DOHH2 (cell line): ENCODE measurements at regions not wholly inside any gene's neighbourhood (a gene's known extent, or its start where the extent isn't known, plus 50 kb on each side); places are given as distances from the start of the nearest gene placed in this dataset.

Source experiments
- H3F3A ChIP-seq: fragments of 200-600 bp; sonication (generic), shearing (Covaris generic); 2 replicates; pipeline ENCODE4 v1.6.0; 2016; ENCODE audit warnings: antibody characterized with exemption, mild to moderate bottlenecking; ENCODE audit not compliant: control insufficient read depth, insufficient read depth
- H3K27ac ChIP-seq: fragments of 200-600 bp; sonication (generic); 2 replicates; pipeline ENCODE4 v1.5.1; 2014; ENCODE audit warnings: low read depth, mild to moderate bottlenecking, low read length, moderate library complexity
- H3K27me3 ChIP-seq: fragments of 200-600 bp; sonication (generic); 2 replicates; pipeline ENCODE4 v1.6.1; 2014; ENCODE audit warnings: mild to moderate bottlenecking, low read length, mixed read lengths; ENCODE audit not compliant: control insufficient read depth
- H3K36me3 ChIP-seq: fragments of 200-600 bp; sonication (generic); 2 replicates; pipeline ENCODE4 v1.6.1; 2014; ENCODE audit warnings: mild to moderate bottlenecking, low read length, moderate library complexity, mixed read lengths; ENCODE audit not compliant: control insufficient read depth
- H3K4me1 ChIP-seq: fragments of 200-600 bp; sonication (generic); 2 replicates; pipeline ENCODE4 v1.6.1; 2014; ENCODE audit warnings: mild to moderate bottlenecking, low read length, mixed read lengths; ENCODE audit not compliant: control insufficient read depth
- H3K4me2 ChIP-seq: fragments of 200-600 bp; sonication (generic); 2 replicates; pipeline ENCODE4 v1.6.0; 2014; ENCODE audit warnings: mild to moderate bottlenecking, low read length, moderate library complexity
- H3K4me3 ChIP-seq: fragments of 200-600 bp; sonication (generic); 2 replicates; pipeline ENCODE4 v1.5.1; 2014; ENCODE audit warnings: mild to moderate bottlenecking, low read length, mixed read lengths
- H3K79me2 ChIP-seq: fragments of 200-600 bp; sonication (generic); 2 replicates; pipeline ENCODE4 v1.6.1; 2014; ENCODE audit warnings: mild to moderate bottlenecking, low read length, mixed read lengths; ENCODE audit not compliant: control insufficient read depth
- H3K9me2 ChIP-seq: fragments of 200-600 bp; sonication (generic); replicated peaks from 2 replicates; pipeline ENCODE4 v1.6.1; 2014; ENCODE audit warnings: mild to moderate bottlenecking, low read length, mixed read lengths; ENCODE audit not compliant: control insufficient read depth
- H3K9me3 ChIP-seq: fragments of 200-600 bp; sonication (generic); 2 replicates; pipeline ENCODE4 v1.6.1; 2014; ENCODE audit warnings: antibody characterized with exemption, low read length, mixed read lengths; ENCODE audit not compliant: control insufficient read depth, insufficient read depth
- H4K20me1 ChIP-seq: fragments of 200-600 bp; sonication (generic); 2 replicates; pipeline ENCODE4 v1.6.0; 2014; ENCODE audit warnings: low read depth, mild to moderate bottlenecking, antibody characterized with exemption, low read length, moderate library complexity; ENCODE audit not compliant: control insufficient read depth, insufficient read depth
- EZH2phosphoT487 ChIP-seq: fragments of 200-600 bp; sonication (generic); IDR thresholded peaks from 2 replicates; pipeline ENCODE4 v1.6.1; 2017; ENCODE audit warnings: borderline replicate concordance, mild to moderate bottlenecking, antibody characterized with exemption, low read length, moderate library complexity, mixed read lengths
- TF ChIP-seq, protein P1 (sequence below): fragments of 200-600 bp; sonication (generic); IDR thresholded peaks from one replicate; pipeline ENCODE4 v1.5.1; 2014; ENCODE audit warnings: antibody characterized with exemption, mild to moderate bottlenecking, low read depth, low read length; ENCODE audit not compliant: poor library complexity, severe bottlenecking

DNA sequence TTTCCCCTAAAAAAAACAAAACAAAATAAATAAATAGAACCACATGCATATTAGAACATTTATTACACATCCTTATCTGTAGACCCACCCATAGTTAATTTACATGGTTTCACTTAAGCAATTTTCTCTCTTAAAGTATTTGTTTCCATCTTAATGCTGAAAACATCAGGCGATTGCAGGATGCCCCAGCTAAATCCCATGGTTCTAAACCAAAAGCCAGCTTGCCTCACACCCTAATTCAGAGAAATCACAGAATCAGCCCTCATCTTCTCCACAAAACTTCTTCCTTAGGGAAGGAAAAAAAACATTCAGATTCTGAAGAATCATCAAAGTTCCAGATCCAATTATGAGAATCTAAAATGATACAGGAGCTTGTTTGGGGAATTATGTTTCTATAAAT is 67.6 kb upstream of the MTHFD1L start:
- Histone ChIP-seq H3K27ac (no peak overlapping the region), H3K79me2 (no peaks in the 10 kb centered on the region), H3K4me3 (no peak overlapping the region), H3K9me2 (no peaks in the 10 kb centered on the region), H3F3A (no peaks in the 10 kb centered on the region), H3K27me3 (no peaks in the 10 kb centered on the region), H3K4me1 (no peaks in the 10 kb centered on the region), H4K20me1 (no peaks in the 10 kb centered on the region), H3K36me3 (peaks cover 47% of the 10 kb centered on the region), H3K9me3 (no peaks in the 10 kb centered on the region), H3K4me2 (no peak overlapping the region)
- no peak for TF ChIP-seq EZH2phosphoT487
- TF ChIP-seq, protein P1, sequence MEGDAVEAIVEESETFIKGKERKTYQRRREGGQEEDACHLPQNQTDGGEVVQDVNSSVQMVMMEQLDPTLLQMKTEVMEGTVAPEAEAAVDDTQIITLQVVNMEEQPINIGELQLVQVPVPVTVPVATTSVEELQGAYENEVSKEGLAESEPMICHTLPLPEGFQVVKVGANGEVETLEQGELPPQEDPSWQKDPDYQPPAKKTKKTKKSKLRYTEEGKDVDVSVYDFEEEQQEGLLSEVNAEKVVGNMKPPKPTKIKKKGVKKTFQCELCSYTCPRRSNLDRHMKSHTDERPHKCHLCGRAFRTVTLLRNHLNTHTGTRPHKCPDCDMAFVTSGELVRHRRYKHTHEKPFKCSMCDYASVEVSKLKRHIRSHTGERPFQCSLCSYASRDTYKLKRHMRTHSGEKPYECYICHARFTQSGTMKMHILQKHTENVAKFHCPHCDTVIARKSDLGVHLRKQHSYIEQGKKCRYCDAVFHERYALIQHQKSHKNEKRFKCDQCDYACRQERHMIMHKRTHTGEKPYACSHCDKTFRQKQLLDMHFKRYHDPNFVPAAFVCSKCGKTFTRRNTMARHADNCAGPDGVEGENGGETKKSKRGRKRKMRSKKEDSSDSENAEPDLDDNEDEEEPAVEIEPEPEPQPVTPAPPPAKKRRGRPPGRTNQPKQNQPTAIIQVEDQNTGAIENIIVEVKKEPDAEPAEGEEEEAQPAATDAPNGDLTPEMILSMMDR: no peak

DNA sequence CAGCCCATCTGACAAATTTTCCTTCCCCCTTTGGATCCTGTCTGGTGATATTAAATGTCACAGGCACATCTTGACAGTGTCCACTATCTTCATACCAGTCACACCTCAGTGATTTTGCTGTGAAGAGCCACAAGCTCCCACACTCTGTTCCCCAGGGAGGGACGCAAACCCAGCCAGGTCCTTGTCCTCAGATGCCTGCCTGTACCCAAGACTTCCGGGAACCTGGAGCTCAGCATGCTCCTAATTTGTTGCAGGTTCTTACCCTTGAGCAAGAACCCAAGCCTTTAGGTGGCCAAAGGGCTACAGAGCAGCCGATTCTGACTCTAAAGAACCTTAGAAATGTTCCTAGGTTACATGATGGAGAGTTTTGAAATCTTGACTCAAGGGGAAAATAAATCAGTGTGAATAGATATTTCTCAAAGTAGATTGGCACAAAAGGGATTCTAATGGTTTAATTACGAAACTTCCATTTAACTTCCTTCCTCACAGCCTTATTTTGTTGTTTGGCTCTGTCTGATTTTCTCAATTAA is 66.2 kb upstream of the MTHFD1L start:
- Histone ChIP-seq H3K9me3 (no peaks in the 10 kb centered on the region), H4K20me1 (no peaks in the 10 kb centered on the region), H3K27ac (no peak overlapping the region), H3K36me3 (peaks cover 56% of the 10 kb centered on the region), H3F3A (no peaks in the 10 kb centered on the region), H3K27me3 (no peaks in the 10 kb centered on the region), H3K9me2 (no peaks in the 10 kb centered on the region), H3K4me2 (no peak overlapping the region), H3K4me3 (no peak overlapping the region), H3K79me2 (no peaks in the 10 kb centered on the region), H3K4me1 (no peaks in the 10 kb centered on the region)
- TF ChIP-seq, protein P1: no peak
- no peak for TF ChIP-seq EZH2phosphoT487

DNA sequence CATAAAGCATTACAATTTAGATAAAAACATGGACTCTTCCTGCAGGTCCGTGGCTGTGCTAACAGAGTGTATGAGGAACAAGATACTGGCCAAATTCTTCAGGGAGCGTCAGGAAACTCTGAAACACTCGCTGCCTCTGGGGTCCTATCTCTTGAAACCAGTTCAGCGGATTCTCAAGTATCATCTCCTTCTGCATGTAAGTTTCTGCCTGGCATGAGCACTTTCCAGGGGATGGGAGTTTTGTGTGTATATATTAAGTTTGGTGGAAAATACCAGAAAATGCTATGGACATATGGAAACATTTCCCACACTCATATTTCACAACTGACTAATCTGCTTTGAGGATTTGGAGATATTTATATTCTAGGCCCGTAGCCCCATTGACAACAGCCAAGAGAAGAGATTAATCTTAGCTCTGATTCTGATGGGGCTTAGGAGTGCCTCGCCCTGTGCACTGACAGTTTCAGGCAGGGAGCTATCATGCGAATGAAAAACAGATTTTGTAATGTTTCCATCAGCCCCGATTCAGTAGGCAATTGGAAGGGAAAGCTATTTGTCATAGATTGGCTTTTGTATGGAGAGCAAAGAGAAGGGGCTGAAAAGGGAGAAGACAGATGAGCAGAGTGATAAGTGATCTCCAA is 64.7 kb upstream of the MTHFD1L start:
- no peaks in the 10 kb centered on the region for H3K9me3 ChIP-seq
- no peaks in the 10 kb centered on the region for H3K4me1 ChIP-seq
- H3K79me2 ChIP-seq: no peaks in the 10 kb centered on the region
- H3K4me2 ChIP-seq: no peak overlapping the region
- H3F3A ChIP-seq: no peaks in the 10 kb centered on the region
- H3K27me3 ChIP-seq: no peaks in the 10 kb centered on the region
- no peaks in the 10 kb centered on the region for H4K20me1 ChIP-seq
- no peak overlapping the region for H3K4me3 ChIP-seq
- TF ChIP-seq, protein P1: no peak
- no peak for TF ChIP-seq EZH2phosphoT487
- no peaks in the 10 kb centered on the region for H3K9me2 ChIP-seq
- H3K27ac ChIP-seq: no peak overlapping the region
- H3K36me3 ChIP-seq: peaks cover 68% of the 10 kb centered on the region
